ENCODE measurements at regions not wholly inside any gene's neighbourhood (a gene's known extent, or its start where the extent isn't known, plus 50 kb on each side); places are given as distances from the start of the nearest gene placed in this dataset.

GRCh38 chr3:177378168-177378567 lies 180.9 kb upstream of the TBL1XR1 start:
- no peak for TF ChIP-seq POLR2A (IDR thresholded peaks at IDR 0.05)
- no peak for TF ChIP-seq CTCF (IDR thresholded peaks at IDR 0.05)
